WTC11 (cell line): ENCODE measurements at regions not wholly inside any gene's neighbourhood (a gene's known extent, or its start where the extent isn't known, plus 50 kb on each side); places are given as distances from the start of the nearest gene placed in this dataset.

Experiments used
- ATAC-seq: fragments of 200-7000 bp; cut with Tn5 transposase; 2 replicates; pipeline ENCODE4 v1.10.0; 2021; ENCODE audit warnings: mild to moderate bottlenecking, moderate library complexity
- CTCF ChIA-PET: fragments of 300-600 bp; sonication (Branson Sonifier 250); formaldehyde crosslinking; loops from one replicate; lab custom pipeline; 2021; ENCODE audit warnings: antibody characterized with exemption; lab: Charles Lee
- POLR2A ChIA-PET: fragments of 350-600 bp; sonication (Branson Sonifier 250); formaldehyde crosslinking; loops from one replicate; lab custom pipeline; 2021; ENCODE audit warnings: antibody characterized with exemption; lab: Charles Lee
- DNase-seq: peaks from one replicate; pipeline ENCODE4 v3.0.0; 2021; ENCODE audit warnings: low spot score
- H3K27ac Mint-ChIP-seq: 2 replicates; pipeline ENCODE4 v1.8.0; 2021; ENCODE audit warnings: mixed read lengths
- H3K27me3 Mint-ChIP-seq: 2 replicates; pipeline ENCODE4 v1.8.0; 2021; ENCODE audit warnings: low read depth, mild to moderate bottlenecking, moderate library complexity, mixed read lengths
- H3K36me3 Mint-ChIP-seq: 2 replicates; pipeline ENCODE4 v1.8.0; 2021; ENCODE audit warnings: mixed read lengths
- H3K4me1 Mint-ChIP-seq: 2 replicates; pipeline ENCODE4 v1.8.0; 2022; ENCODE audit warnings: mixed read lengths
- H3K4me3 Mint-ChIP-seq: 2 replicates; pipeline ENCODE4 v1.8.0; 2021; ENCODE audit warnings: mild to moderate bottlenecking, moderate library complexity, mixed read lengths
- H3K9me3 Mint-ChIP-seq: 2 replicates; pipeline ENCODE4 v1.8.0; 2021; ENCODE audit warnings: mixed read lengths
- CBFB ChIP-seq: sonication (generic); formaldehyde crosslinking; IDR thresholded peaks from 2 replicates; pipeline ENCODE4 v1.8.1; 2022; ENCODE audit warnings: mild to moderate bottlenecking, low read depth, missing genetic modification reagents
- ELF4 ChIP-seq: sonication (generic); formaldehyde crosslinking; IDR thresholded peaks from 2 replicates; pipeline ENCODE4 v1.8.1; 2022; ENCODE audit warnings: low read depth, mild to moderate bottlenecking, moderate library complexity, missing genetic modification reagents
- EMX1 ChIP-seq: fragments of 250-450 bp; sonication (Bioruptor Pico); IDR thresholded peaks from 2 replicates; pipeline ENCODE4 v1.8.0; 2021; ENCODE audit warnings: mild to moderate bottlenecking
- FOXP1 ChIP-seq: sonication (generic); formaldehyde crosslinking; IDR thresholded peaks from 2 replicates; pipeline ENCODE4 v1.8.0; 2022; ENCODE audit warnings: missing genetic modification reagents, mild to moderate bottlenecking, moderate library complexity, borderline replicate concordance
- GABPB1 ChIP-seq: sonication (generic); formaldehyde crosslinking; IDR thresholded peaks from 2 replicates; pipeline ENCODE4 v1.8.1; 2023; ENCODE audit warnings: mild to moderate bottlenecking, missing genetic modification reagents
- JAZF1 ChIP-seq: fragments of 250-450 bp; sonication (Bioruptor Pico); IDR thresholded peaks from 2 replicates; pipeline ENCODE4 v1.9.0; 2021; ENCODE audit warnings: moderate library complexity, mild to moderate bottlenecking, inconsistent platforms
- NR1H2 ChIP-seq: sonication (generic); formaldehyde crosslinking; IDR thresholded peaks from 2 replicates; pipeline ENCODE4 v1.9.0; 2021; ENCODE audit warnings: mild to moderate bottlenecking, moderate library complexity, missing genetic modification reagents
- NR2C2 ChIP-seq: sonication (generic); formaldehyde crosslinking; IDR thresholded peaks from 2 replicates; pipeline ENCODE4 v1.8.0; 2022; ENCODE audit warnings: mild to moderate bottlenecking, missing genetic modification reagents
- NR3C1 ChIP-seq: sonication (generic); formaldehyde crosslinking; conservative IDR thresholded peaks from 2 replicates; pipeline ENCODE4 v1.8.1; 2023; ENCODE audit warnings: low read depth, mild to moderate bottlenecking, missing genetic modification reagents
- PRRX2 ChIP-seq: fragments of 250-450 bp; sonication (Bioruptor Pico); IDR thresholded peaks from 2 replicates; pipeline ENCODE4 v1.8.0; 2021; ENCODE audit warnings: mild to moderate bottlenecking
- SMAD3 ChIP-seq: sonication (generic); formaldehyde crosslinking; IDR thresholded peaks from 2 replicates; pipeline ENCODE4 v1.8.0; 2022; ENCODE audit warnings: missing genetic modification reagents, mild to moderate bottlenecking, borderline replicate concordance
- ZNF121 ChIP-seq: sonication (generic); formaldehyde crosslinking; IDR thresholded peaks from 2 replicates; pipeline ENCODE4 v1.8.0; 2023; ENCODE audit warnings: missing genetic modification reagents
- ZNF396 ChIP-seq: fragments of 250-450 bp; sonication (Bioruptor Pico); IDR thresholded peaks from 2 replicates; pipeline ENCODE4 v1.8.0; 2021; ENCODE audit warnings: mild to moderate bottlenecking, moderate library complexity, borderline replicate concordance
- ZNF416 ChIP-seq: fragments of 250-450 bp; sonication (Bioruptor Pico); IDR thresholded peaks from 2 replicates; pipeline ENCODE4 v1.9.0; 2021; ENCODE audit warnings: mild to moderate bottlenecking, inconsistent platforms
- ZNF671 ChIP-seq: fragments of 250-450 bp; sonication (Bioruptor Pico); IDR thresholded peaks from 2 replicates; pipeline ENCODE4 v1.8.0; 2021; ENCODE audit warnings: mild to moderate bottlenecking
- TF ChIP-seq, protein P1 (sequence below): sonication (generic); formaldehyde crosslinking; IDR thresholded peaks from 2 replicates; pipeline ENCODE4 v1.8.0; 2022; ENCODE audit warnings: mild to moderate bottlenecking, missing genetic modification reagents
- TF ChIP-seq, protein P2 (sequence below): sonication (generic); formaldehyde crosslinking; conservative IDR thresholded peaks from 2 replicates; pipeline ENCODE4 v1.8.1; 2023; ENCODE audit warnings: mild to moderate bottlenecking, low read depth, missing genetic modification reagents, moderate library complexity
- TF ChIP-seq, protein P3 (sequence below): fragments of 250-450 bp; sonication (Bioruptor Pico); IDR thresholded peaks from 2 replicates; pipeline ENCODE4 v1.9.0; 2021; ENCODE audit warnings: moderate library complexity, mild to moderate bottlenecking, inconsistent platforms, borderline replicate concordance
- TF ChIP-seq, protein P4 (sequence below): fragments of 200-600 bp; IDR thresholded peaks from 2 replicates; pipeline ENCODE4 v1.8.0; 2022; ENCODE audit warnings: antibody characterized with exemption
- TF ChIP-seq, protein P5 (sequence below): fragments of 250-450 bp; sonication (Bioruptor Pico); IDR thresholded peaks from 2 replicates; pipeline ENCODE4 v1.9.0; 2021; ENCODE audit warnings: mild to moderate bottlenecking

DNA sequence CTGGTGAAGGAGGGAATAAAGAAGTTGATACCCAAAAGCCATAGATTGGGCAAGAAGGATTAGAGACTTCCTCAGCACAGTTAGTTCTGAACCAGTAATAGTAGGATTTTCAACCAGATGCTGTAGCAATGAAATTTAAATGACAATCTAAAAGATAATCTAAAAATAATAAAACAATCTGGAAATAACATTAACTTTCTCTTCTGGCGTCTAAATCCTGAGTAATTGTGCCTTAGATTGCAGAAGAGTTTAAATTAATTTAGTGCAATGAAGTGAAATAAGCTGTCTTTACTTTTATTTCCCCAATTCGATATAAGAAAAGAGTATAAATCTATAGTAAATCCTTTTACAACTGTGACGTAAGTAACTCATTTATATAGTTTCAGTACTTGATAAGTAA is 186.8 kb upstream of the DOK6 start (continued):
- TF ChIP-seq, protein P1, sequence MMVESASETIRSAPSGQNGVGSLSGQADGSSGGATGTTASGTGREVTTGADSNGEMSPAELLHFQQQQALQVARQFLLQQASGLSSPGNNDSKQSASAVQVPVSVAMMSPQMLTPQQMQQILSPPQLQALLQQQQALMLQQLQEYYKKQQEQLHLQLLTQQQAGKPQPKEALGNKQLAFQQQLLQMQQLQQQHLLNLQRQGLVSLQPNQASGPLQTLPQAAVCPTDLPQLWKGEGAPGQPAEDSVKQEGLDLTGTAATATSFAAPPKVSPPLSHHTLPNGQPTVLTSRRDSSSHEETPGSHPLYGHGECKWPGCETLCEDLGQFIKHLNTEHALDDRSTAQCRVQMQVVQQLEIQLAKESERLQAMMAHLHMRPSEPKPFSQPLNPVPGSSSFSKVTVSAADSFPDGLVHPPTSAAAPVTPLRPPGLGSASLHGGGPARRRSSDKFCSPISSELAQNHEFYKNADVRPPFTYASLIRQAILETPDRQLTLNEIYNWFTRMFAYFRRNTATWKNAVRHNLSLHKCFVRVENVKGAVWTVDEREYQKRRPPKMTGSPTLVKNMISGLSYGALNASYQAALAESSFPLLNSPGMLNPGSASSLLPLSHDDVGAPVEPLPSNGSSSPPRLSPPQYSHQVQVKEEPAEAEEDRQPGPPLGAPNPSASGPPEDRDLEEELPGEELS: no peak
- no peak for TF ChIP-seq ELF4
- no peak for TF ChIP-seq GABPB1 (CRISPR knock-in tag)
- no peak for TF ChIP-seq JAZF1 (CRISPR knock-in tag)
- TF ChIP-seq CBFB (CRISPR knock-in tag): no peak
- TF ChIP-seq SMAD3: no peak
- TF ChIP-seq, all 79 proteins: peak for 0

DNA sequence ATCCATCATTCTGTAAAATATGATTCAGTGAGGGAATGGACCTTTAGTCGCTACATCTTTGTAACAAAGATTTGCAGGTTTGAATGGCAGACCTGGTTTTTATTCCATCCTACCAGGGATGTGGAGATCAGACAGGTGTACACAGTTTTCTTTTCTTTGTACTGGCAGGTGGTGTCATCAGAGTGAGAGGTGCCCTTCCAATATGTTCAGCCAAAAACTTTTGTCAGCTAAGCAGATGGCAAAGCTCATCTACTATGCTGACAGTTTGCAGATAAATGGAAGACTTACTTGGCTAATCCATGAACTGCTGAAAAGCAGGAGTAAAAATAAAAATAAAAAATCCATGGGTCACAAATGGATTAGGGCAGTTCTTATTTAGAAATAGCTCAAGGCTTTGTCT is 185.5 kb upstream of the DOK6 start:
- Mint-ChIP-seq H3K27ac (no peak overlapping the region), H3K9me3 (no peaks in the 10 kb centered on the region), H3K27me3 (no peaks in the 10 kb centered on the region), H3K4me1 (peaks cover 9% of the 10 kb centered on the region), H3K4me3 (no peak overlapping the region), H3K36me3 (no peaks in the 10 kb centered on the region)
- DNase-seq (no peak), ATAC-seq (no peak)
- POLR2A ChIA-PET: no interaction called here
- CTCF ChIA-PET: no interaction called here
- TF ChIP-seq, protein P2, sequence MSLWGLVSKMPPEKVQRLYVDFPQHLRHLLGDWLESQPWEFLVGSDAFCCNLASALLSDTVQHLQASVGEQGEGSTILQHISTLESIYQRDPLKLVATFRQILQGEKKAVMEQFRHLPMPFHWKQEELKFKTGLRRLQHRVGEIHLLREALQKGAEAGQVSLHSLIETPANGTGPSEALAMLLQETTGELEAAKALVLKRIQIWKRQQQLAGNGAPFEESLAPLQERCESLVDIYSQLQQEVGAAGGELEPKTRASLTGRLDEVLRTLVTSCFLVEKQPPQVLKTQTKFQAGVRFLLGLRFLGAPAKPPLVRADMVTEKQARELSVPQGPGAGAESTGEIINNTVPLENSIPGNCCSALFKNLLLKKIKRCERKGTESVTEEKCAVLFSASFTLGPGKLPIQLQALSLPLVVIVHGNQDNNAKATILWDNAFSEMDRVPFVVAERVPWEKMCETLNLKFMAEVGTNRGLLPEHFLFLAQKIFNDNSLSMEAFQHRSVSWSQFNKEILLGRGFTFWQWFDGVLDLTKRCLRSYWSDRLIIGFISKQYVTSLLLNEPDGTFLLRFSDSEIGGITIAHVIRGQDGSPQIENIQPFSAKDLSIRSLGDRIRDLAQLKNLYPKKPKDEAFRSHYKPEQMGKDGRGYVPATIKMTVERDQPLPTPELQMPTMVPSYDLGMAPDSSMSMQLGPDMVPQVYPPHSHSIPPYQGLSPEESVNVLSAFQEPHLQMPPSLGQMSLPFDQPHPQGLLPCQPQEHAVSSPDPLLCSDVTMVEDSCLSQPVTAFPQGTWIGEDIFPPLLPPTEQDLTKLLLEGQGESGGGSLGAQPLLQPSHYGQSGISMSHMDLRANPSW (CRISPR knock-in tag): no peak
- no peak for TF ChIP-seq PRRX2
- TF ChIP-seq EMX1 (CRISPR knock-in tag): no peak
- no peak for TF ChIP-seq NR2C2 (CRISPR knock-in tag)
- TF ChIP-seq ZNF671 (CRISPR knock-in tag): no peak
- no peak for TF ChIP-seq FOXP1 (CRISPR knock-in tag)
- TF ChIP-seq, protein P3, sequence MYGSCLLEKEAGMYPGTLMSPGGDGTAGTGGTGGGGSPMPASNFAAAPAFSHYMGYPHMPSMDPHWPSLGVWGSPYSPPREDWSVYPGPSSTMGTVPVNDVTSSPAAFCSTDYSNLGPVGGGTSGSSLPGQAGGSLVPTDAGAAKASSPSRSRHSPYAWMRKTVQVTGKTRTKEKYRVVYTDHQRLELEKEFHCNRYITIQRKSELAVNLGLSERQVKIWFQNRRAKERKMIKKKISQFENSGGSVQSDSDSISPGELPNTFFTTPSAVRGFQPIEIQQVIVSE: no peak
- no peak for TF ChIP-seq NR3C1 (CRISPR knock-in tag)
- no peak for TF ChIP-seq ZNF396 (CRISPR knock-in tag)
- no peak for TF ChIP-seq ZNF121 (CRISPR knock-in tag)
- TF ChIP-seq, protein P4, sequence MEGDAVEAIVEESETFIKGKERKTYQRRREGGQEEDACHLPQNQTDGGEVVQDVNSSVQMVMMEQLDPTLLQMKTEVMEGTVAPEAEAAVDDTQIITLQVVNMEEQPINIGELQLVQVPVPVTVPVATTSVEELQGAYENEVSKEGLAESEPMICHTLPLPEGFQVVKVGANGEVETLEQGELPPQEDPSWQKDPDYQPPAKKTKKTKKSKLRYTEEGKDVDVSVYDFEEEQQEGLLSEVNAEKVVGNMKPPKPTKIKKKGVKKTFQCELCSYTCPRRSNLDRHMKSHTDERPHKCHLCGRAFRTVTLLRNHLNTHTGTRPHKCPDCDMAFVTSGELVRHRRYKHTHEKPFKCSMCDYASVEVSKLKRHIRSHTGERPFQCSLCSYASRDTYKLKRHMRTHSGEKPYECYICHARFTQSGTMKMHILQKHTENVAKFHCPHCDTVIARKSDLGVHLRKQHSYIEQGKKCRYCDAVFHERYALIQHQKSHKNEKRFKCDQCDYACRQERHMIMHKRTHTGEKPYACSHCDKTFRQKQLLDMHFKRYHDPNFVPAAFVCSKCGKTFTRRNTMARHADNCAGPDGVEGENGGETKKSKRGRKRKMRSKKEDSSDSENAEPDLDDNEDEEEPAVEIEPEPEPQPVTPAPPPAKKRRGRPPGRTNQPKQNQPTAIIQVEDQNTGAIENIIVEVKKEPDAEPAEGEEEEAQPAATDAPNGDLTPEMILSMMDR: no peak
- TF ChIP-seq, protein P5, sequence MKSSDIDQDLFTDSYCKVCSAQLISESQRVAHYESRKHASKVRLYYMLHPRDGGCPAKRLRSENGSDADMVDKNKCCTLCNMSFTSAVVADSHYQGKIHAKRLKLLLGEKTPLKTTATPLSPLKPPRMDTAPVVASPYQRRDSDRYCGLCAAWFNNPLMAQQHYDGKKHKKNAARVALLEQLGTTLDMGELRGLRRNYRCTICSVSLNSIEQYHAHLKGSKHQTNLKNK (CRISPR knock-in tag): no peak
- TF ChIP-seq NR1H2 (CRISPR knock-in tag): no peak
- TF ChIP-seq ZNF416 (CRISPR knock-in tag): no peak
